Transverse colon (tissue), 4 donors: ENCODE measurements at regions not wholly inside any gene's neighbourhood (a gene's known extent, or its start where the extent isn't known, plus 50 kb on each side); places are given as distances from the start of the nearest gene placed in this dataset.
"Not testable (repeated sequence)": the region's sequence is repeated elsewhere in the genome, so short reads cannot be mapped to it uniquely, and the experiment has no call there.

Experiments used
- CTCF ChIP-seq, 5 experiments: fragments of 200-600 bp in 3 of 5; fragments of 450-650 bp in 2 of 5; sonication (generic) in 3 of 5; IDR thresholded peaks; 1 replicate in 2 of 5; 2 replicates in 3 of 5; pipeline ENCODE4 v1.5.1; 2016 to 2017; ENCODE audit warnings: antibody characterized with exemption in 5 of 5, inconsistent platforms in 3 of 5, mild to moderate bottlenecking in 2 of 5, moderate library complexity in 1 of 5
- POLR2A ChIP-seq: fragments of 450-650 bp; IDR thresholded peaks from one replicate; pipeline ENCODE4 v1.6.1; 2016; ENCODE audit warnings: antibody characterized with exemption, mild to moderate bottlenecking, moderate library complexity
- POLR2AphosphoS5 ChIP-seq, 3 donors: sonication (generic); formaldehyde crosslinking; IDR thresholded peaks; one replicate each; pipeline ENCODE4 v1.6.1; 2016; ENCODE audit warnings: antibody characterized with exemption in 3 of 3

- TF ChIP-seq CTCF (IDR thresholded peaks at IDR 0.05); POLR2A; POLR2AphosphoS5 (IDR thresholded peaks at IDR 0.05): not testable (repeated sequence)
These were observed 224.2 kb upstream of the ADGRL4 start for GRCh38 chr1:79230751-79231150.
